ENCODE measurements at regions not wholly inside any gene's neighbourhood (a gene's known extent, or its start where the extent isn't known, plus 50 kb on each side); places are given as distances from the start of the nearest gene placed in this dataset.
"Not testable (repeated sequence)": the region's sequence is repeated elsewhere in the genome, so short reads cannot be mapped to it uniquely, and the experiment has no call there.

- no peak for TF ChIP-seq CTCF (IDR thresholded peaks at IDR 0.05; ENCODE audit: extremely low read depth, missing control alignments)
- DNase-seq (ENCODE audit: low spot score), result no peak
These were observed 76.6 kb downstream of the ARRDC3 start for GRCh38 chr5:91306497-91306896.

- DNase-seq (ENCODE audit: low spot score), result no peak
- TF ChIP-seq CTCF (IDR thresholded peaks at IDR 0.05; ENCODE audit: extremely low read depth, missing control alignments), result no peak
These were observed 77.5 kb downstream of the ARRDC3 start for GRCh38 chr5:91305640-91306039.

GRCh38 chr5:91304015-91304414, 79.1 kb downstream of the ARRDC3 start:
- not testable (repeated sequence) for DNase-seq (ENCODE audit: low spot score)

- no peak for TF ChIP-seq CTCF (IDR thresholded peaks at IDR 0.05; ENCODE audit: extremely low read depth, missing control alignments)
- DNase-seq (ENCODE audit: low spot score), result no peak
These were observed 80.2 kb downstream of the ARRDC3 start for GRCh38 chr5:91302958-91303357.

GRCh38 chr5:91302305-91302704, 80.8 kb downstream of the ARRDC3 start:
- no peak for TF ChIP-seq CTCF (IDR thresholded peaks at IDR 0.05; ENCODE audit: extremely low read depth, missing control alignments)
- no peak for DNase-seq (ENCODE audit: low spot score)

GRCh38 chr5:91301106-91301846, 81.8 kb downstream of the ARRDC3 start:
- DNase-seq (ENCODE audit: low spot score), result no peak
- TF ChIP-seq CTCF (IDR thresholded peaks at IDR 0.05; ENCODE audit: extremely low read depth, missing control alignments), result no peak

- no peak for TF ChIP-seq CTCF (IDR thresholded peaks at IDR 0.05; ENCODE audit: extremely low read depth, missing control alignments)
- DNase-seq (ENCODE audit: low spot score), result no peak
These were observed 85.1 kb downstream of the ARRDC3 start for GRCh38 chr5:91297994-91298393.

- no peak for TF ChIP-seq CTCF (IDR thresholded peaks at IDR 0.05; ENCODE audit: extremely low read depth, missing control alignments)
- DNase-seq (ENCODE audit: low spot score), result no peak
These were observed 86.4 kb downstream of the ARRDC3 start for GRCh38 chr5:91296674-91297143.

GRCh38 chr5:91296102-91296501, 87.0 kb downstream of the ARRDC3 start:
- DNase-seq (ENCODE audit: low spot score), result not testable (repeated sequence)
